SK-N-MC (cell line): ENCODE measurements at regions not wholly inside any gene's neighbourhood (a gene's known extent, or its start where the extent isn't known, plus 50 kb on each side); places are given as distances from the start of the nearest gene placed in this dataset.
A peak's percentile ranks its signal among the peaks of the same experiment; 100 is the strongest.

ENCODE experiments used
- DNase-seq: peaks from one replicate; pipeline ENCODE4 v3.0.0-alpha.2; 2011; ENCODE audit warnings: low read depth, low spot score
- H3K27ac ChIP-seq: fragments of 200-600 bp; sonication (generic); 2 replicates; pipeline ENCODE4 v1.5.1; 2016; ENCODE audit warnings: mixed run types
- H3K36me3 ChIP-seq: fragments of 200-600 bp; sonication (generic); 2 replicates; pipeline ENCODE4 v1.6.1; 2017; ENCODE audit warnings: antibody characterized with exemption, low read length, mixed read lengths; ENCODE audit not compliant: insufficient read depth
- H3K4me3 ChIP-seq: fragments of 200-600 bp; sonication (generic); 2 replicates; pipeline ENCODE4 v1.5.1; 2016
- H3K9ac ChIP-seq: fragments of 200-600 bp; sonication (generic); 2 replicates; pipeline ENCODE4 v1.8.0; 2017; ENCODE audit warnings: mixed run types, mixed read lengths; ENCODE audit not compliant: insufficient read length
- H3K9me3 ChIP-seq: fragments of 200-600 bp; sonication (generic); 2 replicates; pipeline ENCODE4 v1.6.1; 2017; ENCODE audit warnings: low read depth, mild to moderate bottlenecking, antibody characterized with exemption, low read length, moderate library complexity, mixed read lengths
- EZH2 ChIP-seq: fragments of 200-600 bp; sonication (generic); IDR thresholded peaks from one replicate; pipeline ENCODE4 v1.6.1; 2017; ENCODE audit warnings: antibody characterized with exemption
- FOXP2 ChIP-seq: optimal IDR thresholded peaks from 2 replicates; pipeline ENCODE3; 2011; ENCODE audit warnings: mild to moderate bottlenecking, moderate library complexity; ENCODE audit not compliant: insufficient read depth; ENCODE audit errors: extremely low read length, control extremely low read depth
- POLR2AphosphoS5 ChIP-seq: IDR thresholded peaks from 2 replicates; pipeline ENCODE4 v1.6.1; 2012; ENCODE audit warnings: mild to moderate bottlenecking, low read depth, low read length, borderline replicate concordance

GRCh38 chr20:20847814-20848213 lies 135.4 kb upstream of the RALGAPA2 start:
- no peak for DNase-seq
- no peak overlapping the region for H3K9ac ChIP-seq
- H3K9me3 ChIP-seq = no peaks in the 10 kb centered on the region
- H3K36me3 ChIP-seq = no peaks in the 10 kb centered on the region
- TF ChIP-seq FOXP2 (no peak), EZH2 (no peak), POLR2AphosphoS5 (no peak)
- H3K27ac ChIP-seq = no peak overlapping the region
- H3K4me3 ChIP-seq = no peak overlapping the region

- no peaks in the 10 kb centered on the region for H3K36me3 ChIP-seq
- TF ChIP-seq EZH2 (no peak), FOXP2 (no peak), POLR2AphosphoS5 (no peak)
- H3K9me3 ChIP-seq = no peaks in the 10 kb centered on the region
- H3K9ac ChIP-seq = no peak overlapping the region
- H3K4me3 ChIP-seq = no peak overlapping the region
- no peak for DNase-seq
- H3K27ac ChIP-seq = no peak overlapping the region
These were observed 131.5 kb upstream of the RALGAPA2 start for GRCh38 chr20:20843982-20844381.

GRCh38 chr20:20839771-20840170 lies 127.3 kb upstream of the RALGAPA2 start:
- DNase-seq = no peak
- Histone ChIP-seq H3K27ac (no peak overlapping the region), H3K9me3 (no peaks in the 10 kb centered on the region), H3K36me3 (no peaks in the 10 kb centered on the region), H3K4me3 (no peak overlapping the region), H3K9ac (no peak overlapping the region)
- no peak for TF ChIP-seq POLR2AphosphoS5
- TF ChIP-seq FOXP2 = no peak
- no peak for TF ChIP-seq EZH2

- Histone ChIP-seq H3K9me3 (no peaks in the 10 kb centered on the region), H3K27ac (no peak overlapping the region), H3K36me3 (no peaks in the 10 kb centered on the region), H3K9ac (peak overlapping the region; percentile 9), H3K4me3 (no peak overlapping the region; the same call in 1 of the 2 replicates)
- TF ChIP-seq POLR2AphosphoS5 = no peak
- no peak for TF ChIP-seq FOXP2
- DNase-seq = peak; percentile 51
These were observed 125.2 kb upstream of the RALGAPA2 start for GRCh38 chr20:20837574-20838021.

GRCh38 chr20:20836836-20837235 lies 124.4 kb upstream of the RALGAPA2 start:
- H3K36me3 ChIP-seq = no peaks in the 10 kb centered on the region
- no peak for TF ChIP-seq EZH2
- no peak for TF ChIP-seq POLR2AphosphoS5
- no peak for TF ChIP-seq FOXP2
- no peaks in the 10 kb centered on the region for H3K9me3 ChIP-seq
- H3K9ac ChIP-seq = no peak overlapping the region
- DNase-seq = no peak
- H3K4me3 ChIP-seq = no peak overlapping the region
- H3K27ac ChIP-seq = no peak overlapping the region

- TF ChIP-seq FOXP2 (no peak), POLR2AphosphoS5 (no peak), EZH2 (no peak)
- H3K36me3 ChIP-seq = no peaks in the 10 kb centered on the region
- H3K4me3 ChIP-seq = no peak overlapping the region
- no peak for DNase-seq
- no peaks in the 10 kb centered on the region for H3K9me3 ChIP-seq
- no peak overlapping the region for H3K27ac ChIP-seq
- H3K9ac ChIP-seq = no peak overlapping the region
These were observed 123.5 kb upstream of the RALGAPA2 start for GRCh38 chr20:20835897-20836296.

- Histone ChIP-seq H3K27ac (no peak overlapping the region), H3K9ac (no peak overlapping the region), H3K9me3 (no peaks in the 10 kb centered on the region), H3K36me3 (no peaks in the 10 kb centered on the region), H3K4me3 (no peak overlapping the region)
- DNase-seq = no peak
- TF ChIP-seq FOXP2 = no peak
- TF ChIP-seq EZH2 = no peak
- TF ChIP-seq POLR2AphosphoS5 = no peak
These were observed 121.6 kb upstream of the RALGAPA2 start for GRCh38 chr20:20834008-20834407.

GRCh38 chr20:20832715-20833114 lies 120.3 kb upstream of the RALGAPA2 start:
- no peak overlapping the region for H3K27ac ChIP-seq
- H3K4me3 ChIP-seq = no peak overlapping the region
- no peak overlapping the region for H3K9ac ChIP-seq
- H3K36me3 ChIP-seq = no peaks in the 10 kb centered on the region
- H3K9me3 ChIP-seq = no peaks in the 10 kb centered on the region
- DNase-seq = no peak
- no peak for TF ChIP-seq EZH2
- TF ChIP-seq FOXP2 = no peak
- TF ChIP-seq POLR2AphosphoS5 = no peak

- Histone ChIP-seq H3K9ac (no peak overlapping the region), H3K4me3 (no peak overlapping the region), H3K9me3 (no peaks in the 10 kb centered on the region), H3K27ac (no peak overlapping the region), H3K36me3 (no peaks in the 10 kb centered on the region)
- no peak for DNase-seq
- TF ChIP-seq FOXP2 = no peak
- TF ChIP-seq POLR2AphosphoS5 = no peak
- TF ChIP-seq EZH2 = no peak
These were observed 119.3 kb upstream of the RALGAPA2 start for GRCh38 chr20:20831794-20832193.
